GM12878 (cell line): ENCODE measurements at regions not wholly inside any gene's neighbourhood (a gene's known extent, or its start where the extent isn't known, plus 50 kb on each side); places are given as distances from the start of the nearest gene placed in this dataset.

ENCODE experiments used
- ATAC-seq: fragments of 200-7000 bp; cut with Tn5 transposase; 3 replicates; pipeline ENCODE4 v1.9.1; 2020; ENCODE audit warnings: mild to moderate bottlenecking, moderate library complexity
- BruUV-seq: library from RNA; stranded (reverse); fragments of 400-500 nt; replicated peaks from 2 replicates; lab custom pipeline; 2021; lab: Mats Ljungman, UMichigan
- CTCF ChIA-PET: fragments of 300-600 bp; sonication (Branson Sonifier 250); formaldehyde crosslinking; extraction: SDS; loops from one replicate; lab custom pipeline; 2021; ENCODE audit warnings: inconsistent platforms; lab: Yijun Ruan, JAX
- POLR2A ChIA-PET: fragments of 350-600 bp; formaldehyde crosslinking; extraction: SDS; loops from one replicate; lab custom pipeline; 2021; ENCODE audit warnings: inconsistent platforms; lab: Charles Lee
- RAD21 ChIA-PET: fragments of 300-600 bp; sonication (Branson Sonifier 250); formaldehyde crosslinking; loops from one replicate; lab custom pipeline; 2023; ENCODE audit warnings: antibody characterized with exemption; ENCODE audit not compliant: unreplicated experiment; lab: Charles Lee
- SMC1A ChIA-PET: fragments of 300-600 bp; sonication (Branson Sonifier 250); formaldehyde crosslinking; loops from one replicate; lab custom pipeline; 2023; ENCODE audit not compliant: unreplicated experiment, uncharacterized antibody; lab: Charles Lee
- DNase-seq: peaks from one replicate; pipeline ENCODE4 v3.0.0-alpha.2; 2011; ENCODE audit warnings: low read depth, low spot score
- FAIRE-seq: peaks from 3 replicates; lab custom pipeline; 2011; peaks lifted over from hg19 to GRCh38; lab: Jason Lieb, UNC
- H2AFZ ChIP-seq: 2 replicates; pipeline ENCODE4 v1.6.0; 2011; ENCODE audit warnings: low read depth, low read length, control low read depth; ENCODE audit not compliant: control insufficient read depth
- H3K27ac ChIP-seq: 2 replicates; pipeline ENCODE4 v1.5.1; 2011; ENCODE audit warnings: control low read depth; ENCODE audit not compliant: control insufficient read depth, insufficient read depth
- H3K27me3 ChIP-seq, 2 experiments: replicated peaks in 1 of 2; 2 replicates each; pipeline versions ENCODE4 v1.6.0 to v1.6.1; 2011; ENCODE audit warnings: low read length in 1 of 2; ENCODE audit not compliant: control insufficient read depth in 2 of 2, insufficient read depth in 2 of 2
- H3K36me3 ChIP-seq, 2 experiments: 2 replicates each; pipeline ENCODE4 v1.5.1; 2011; ENCODE audit warnings: low read length in 1 of 2; ENCODE audit not compliant: control insufficient read depth in 2 of 2, insufficient read depth in 2 of 2
- H3K4me1 ChIP-seq: 2 replicates; pipeline ENCODE4 v1.6.1; 2011; ENCODE audit warnings: mild to moderate bottlenecking, low read length, moderate library complexity, mixed read lengths; ENCODE audit not compliant: control insufficient read depth, insufficient read depth
- H3K4me2 ChIP-seq: 2 replicates; pipeline ENCODE4 v1.6.0; 2011; ENCODE audit warnings: control low read depth; ENCODE audit not compliant: control insufficient read depth, insufficient read depth
- H3K4me3 ChIP-seq: fragments of 200-600 bp; sonication (generic); 2 replicates; pipeline ENCODE4 v1.5.1; 2016
- H3K79me2 ChIP-seq: 2 replicates; pipeline ENCODE4 v1.6.0; 2011; ENCODE audit warnings: low read length; ENCODE audit not compliant: control insufficient read depth, insufficient read depth
- H3K9ac ChIP-seq: 2 replicates; pipeline ENCODE4 v1.8.0; 2011; ENCODE audit warnings: low read length, control low read depth, mixed read lengths; ENCODE audit not compliant: control insufficient read depth, insufficient read depth
- H3K9me3 ChIP-seq: replicated peaks from 3 replicates; pipeline ENCODE4 v1.5.1; 2011; ENCODE audit warnings: mild to moderate bottlenecking, low read length; ENCODE audit not compliant: control insufficient read depth, insufficient read depth
- H4K20me1 ChIP-seq: 2 replicates; pipeline ENCODE4 v1.6.0; 2011; ENCODE audit not compliant: control insufficient read depth, insufficient read depth
- BMI1 ChIP-seq: fragments of 450-650 bp; IDR thresholded peaks from 2 replicates; pipeline ENCODE4 v1.6.1; 2016; ENCODE audit warnings: mild to moderate bottlenecking, moderate library complexity, borderline replicate concordance
- LARP7 ChIP-seq: fragments of 450-650 bp; IDR thresholded peaks from 2 replicates; pipeline ENCODE4 v1.6.1; 2017; ENCODE audit warnings: mild to moderate bottlenecking
- MYC ChIP-seq: IDR thresholded peaks from 2 replicates; pipeline ENCODE4 v1.6.1; 2011; ENCODE audit warnings: mild to moderate bottlenecking, low read length, moderate library complexity, inconsistent platforms; ENCODE audit not compliant: insufficient read depth, insufficient replicate concordance, insufficient read length, severe bottlenecking
- NFYA ChIP-seq: IDR thresholded peaks from 2 replicates; pipeline ENCODE4 v1.6.1; 2011; ENCODE audit warnings: low read depth, mild to moderate bottlenecking, low read length, improper control_type of control experiment, borderline replicate concordance
- RFX5 ChIP-seq: IDR thresholded peaks from 2 replicates; pipeline ENCODE4 v1.6.1; 2011; ENCODE audit warnings: low read depth, low read length, improper control_type of control experiment
- SP1 ChIP-seq: IDR thresholded peaks from one replicate; pipeline ENCODE4 v1.6.1; 2011; ENCODE audit warnings: low read depth, low read length
- YY1 ChIP-seq: IDR thresholded peaks from 2 replicates; pipeline ENCODE4 v1.6.1; 2011; ENCODE audit warnings: low read depth, mild to moderate bottlenecking, low read length
- WGBS: methylation state at CpG from one replicate; pipeline ENCODE4 v1.1.6; 2016; ENCODE audit warnings: low lambda C conversion rate; ENCODE audit not compliant: insufficient replicate concordance, insufficient coverage; ENCODE audit errors: missing lambda C conversion rate; 5-methylcytosine and 5-hydroxymethylcytosine counted together
- in situ Hi-C: fragments of 300-500 bp; cut with MboI; formaldehyde crosslinking; loops from 9 replicates; pipeline ENCODE4 v1.14.3; 2018; ENCODE audit warnings: mixed read lengths
- intact Hi-C: fragments of 100-400 bp; cut with micrococcal nuclease; formaldehyde crosslinking; loops from one replicate; pipeline ENCODE4 v1.14.2; 2022; ENCODE audit not compliant: unreplicated experiment
- TF ChIP-seq, protein P1 (sequence below): IDR thresholded peaks from 2 replicates; pipeline ENCODE4 v1.6.1; 2012; ENCODE audit warnings: low read depth, low read length, improper control_type of control experiment
- TF ChIP-seq, protein P2 (sequence below): IDR thresholded peaks from 2 replicates; pipeline ENCODE4 v1.6.1; 2011; ENCODE audit warnings: low read depth, mild to moderate bottlenecking, low read length, moderate library complexity, borderline replicate concordance; ENCODE audit errors: extremely low read depth
- TF ChIP-seq, protein P3 (sequence below): fragments of 450-650 bp; formaldehyde crosslinking; IDR thresholded peaks from 2 replicates; pipeline ENCODE4 v1.5.0; 2022; ENCODE audit warnings: mild to moderate bottlenecking, missing genetic modification characterization
- TF ChIP-seq, protein P4 (sequence below): fragments of 450-650 bp; formaldehyde crosslinking; IDR thresholded peaks from 2 replicates; pipeline ENCODE4 v1.4.0; 2020; ENCODE audit warnings: mild to moderate bottlenecking, moderate library complexity

DNA sequence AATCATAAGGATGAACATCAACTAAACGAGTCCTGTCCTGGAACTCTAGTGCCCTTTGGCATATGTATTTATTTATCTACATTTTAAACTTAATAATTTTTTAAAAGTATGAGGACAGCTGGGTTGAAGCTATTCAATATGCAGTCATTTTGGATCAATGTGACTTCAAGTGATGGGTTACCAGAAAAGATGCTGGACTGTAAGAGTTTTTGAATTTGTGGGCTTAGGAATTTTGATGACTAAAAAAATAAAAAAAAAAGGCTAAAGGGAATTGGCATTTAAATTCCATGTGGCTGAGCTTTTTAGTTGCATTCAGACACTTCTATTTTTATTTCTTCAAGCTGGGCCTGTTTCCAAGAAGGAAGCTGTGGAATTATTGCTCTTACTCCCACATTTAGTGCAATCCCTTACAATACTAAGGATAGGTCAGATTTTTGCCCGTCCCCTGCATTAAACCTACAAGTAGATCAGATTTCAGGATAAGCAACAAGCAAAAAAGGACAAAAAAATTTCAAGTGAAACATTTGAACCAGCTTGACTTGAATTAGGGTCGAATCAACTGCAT lies 704.2 kb upstream of the CITED2 start:
- Histone ChIP-seq H3K27me3 (no peaks in the 10 kb centered on the region), H4K20me1 (no peaks in the 10 kb centered on the region), H3K27ac (no peak overlapping the region), H3K79me2 (no peaks in the 10 kb centered on the region), H3K9ac (no peak overlapping the region), H3K9me3 (no peaks in the 10 kb centered on the region), H3K4me1 (no peaks in the 10 kb centered on the region), H2AFZ (no peak overlapping the region), H3K4me2 (no peak overlapping the region), H3K36me3 (no peaks in the 10 kb centered on the region), H3K4me3 (no peak overlapping the region)
- in situ Hi-C loops (no loop called here), intact Hi-C loops (no loop called here)
- RAD21 ChIA-PET, result no interaction called here
- TF ChIP-seq NFYA (no peak), MYC (no peak), BMI1 (no peak), LARP7 (no peak), SP1 (no peak), RFX5 (no peak), YY1 (no peak)
- TF ChIP-seq, protein P1, sequence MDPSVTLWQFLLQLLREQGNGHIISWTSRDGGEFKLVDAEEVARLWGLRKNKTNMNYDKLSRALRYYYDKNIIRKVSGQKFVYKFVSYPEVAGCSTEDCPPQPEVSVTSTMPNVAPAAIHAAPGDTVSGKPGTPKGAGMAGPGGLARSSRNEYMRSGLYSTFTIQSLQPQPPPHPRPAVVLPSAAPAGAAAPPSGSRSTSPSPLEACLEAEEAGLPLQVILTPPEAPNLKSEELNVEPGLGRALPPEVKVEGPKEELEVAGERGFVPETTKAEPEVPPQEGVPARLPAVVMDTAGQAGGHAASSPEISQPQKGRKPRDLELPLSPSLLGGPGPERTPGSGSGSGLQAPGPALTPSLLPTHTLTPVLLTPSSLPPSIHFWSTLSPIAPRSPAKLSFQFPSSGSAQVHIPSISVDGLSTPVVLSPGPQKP, result no peak
- TF ChIP-seq, protein P2, sequence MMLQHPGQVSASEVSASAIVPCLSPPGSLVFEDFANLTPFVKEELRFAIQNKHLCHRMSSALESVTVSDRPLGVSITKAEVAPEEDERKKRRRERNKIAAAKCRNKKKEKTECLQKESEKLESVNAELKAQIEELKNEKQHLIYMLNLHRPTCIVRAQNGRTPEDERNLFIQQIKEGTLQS, result no peak
- TF ChIP-seq, protein P3, sequence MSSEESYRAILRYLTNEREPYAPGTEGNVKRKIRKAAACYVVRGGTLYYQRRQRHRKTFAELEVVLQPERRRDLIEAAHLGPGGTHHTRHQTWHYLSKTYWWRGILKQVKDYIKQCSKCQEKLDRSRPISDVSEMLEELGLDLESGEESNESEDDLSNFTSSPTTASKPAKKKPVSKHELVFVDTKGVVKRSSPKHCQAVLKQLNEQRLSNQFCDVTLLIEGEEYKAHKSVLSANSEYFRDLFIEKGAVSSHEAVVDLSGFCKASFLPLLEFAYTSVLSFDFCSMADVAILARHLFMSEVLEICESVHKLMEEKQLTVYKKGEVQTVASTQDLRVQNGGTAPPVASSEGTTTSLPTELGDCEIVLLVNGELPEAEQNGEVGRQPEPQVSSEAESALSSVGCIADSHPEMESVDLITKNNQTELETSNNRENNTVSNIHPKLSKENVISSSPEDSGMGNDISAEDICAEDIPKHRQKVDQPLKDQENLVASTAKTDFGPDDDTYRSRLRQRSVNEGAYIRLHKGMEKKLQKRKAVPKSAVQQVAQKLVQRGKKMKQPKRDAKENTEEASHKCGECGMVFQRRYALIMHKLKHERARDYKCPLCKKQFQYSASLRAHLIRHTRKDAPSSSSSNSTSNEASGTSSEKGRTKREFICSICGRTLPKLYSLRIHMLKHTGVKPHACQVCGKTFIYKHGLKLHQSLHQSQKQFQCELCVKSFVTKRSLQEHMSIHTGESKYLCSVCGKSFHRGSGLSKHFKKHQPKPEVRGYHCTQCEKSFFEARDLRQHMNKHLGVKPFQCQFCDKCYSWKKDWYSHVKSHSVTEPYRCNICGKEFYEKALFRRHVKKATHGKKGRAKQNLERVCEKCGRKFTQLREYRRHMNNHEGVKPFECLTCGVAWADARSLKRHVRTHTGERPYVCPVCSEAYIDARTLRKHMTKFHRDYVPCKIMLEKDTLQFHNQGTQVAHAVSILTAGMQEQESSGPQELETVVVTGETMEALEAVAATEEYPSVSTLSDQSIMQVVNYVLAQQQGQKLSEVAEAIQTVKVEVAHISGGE (CRISPR knock-in tag), result no peak
- TF ChIP-seq, protein P4, sequence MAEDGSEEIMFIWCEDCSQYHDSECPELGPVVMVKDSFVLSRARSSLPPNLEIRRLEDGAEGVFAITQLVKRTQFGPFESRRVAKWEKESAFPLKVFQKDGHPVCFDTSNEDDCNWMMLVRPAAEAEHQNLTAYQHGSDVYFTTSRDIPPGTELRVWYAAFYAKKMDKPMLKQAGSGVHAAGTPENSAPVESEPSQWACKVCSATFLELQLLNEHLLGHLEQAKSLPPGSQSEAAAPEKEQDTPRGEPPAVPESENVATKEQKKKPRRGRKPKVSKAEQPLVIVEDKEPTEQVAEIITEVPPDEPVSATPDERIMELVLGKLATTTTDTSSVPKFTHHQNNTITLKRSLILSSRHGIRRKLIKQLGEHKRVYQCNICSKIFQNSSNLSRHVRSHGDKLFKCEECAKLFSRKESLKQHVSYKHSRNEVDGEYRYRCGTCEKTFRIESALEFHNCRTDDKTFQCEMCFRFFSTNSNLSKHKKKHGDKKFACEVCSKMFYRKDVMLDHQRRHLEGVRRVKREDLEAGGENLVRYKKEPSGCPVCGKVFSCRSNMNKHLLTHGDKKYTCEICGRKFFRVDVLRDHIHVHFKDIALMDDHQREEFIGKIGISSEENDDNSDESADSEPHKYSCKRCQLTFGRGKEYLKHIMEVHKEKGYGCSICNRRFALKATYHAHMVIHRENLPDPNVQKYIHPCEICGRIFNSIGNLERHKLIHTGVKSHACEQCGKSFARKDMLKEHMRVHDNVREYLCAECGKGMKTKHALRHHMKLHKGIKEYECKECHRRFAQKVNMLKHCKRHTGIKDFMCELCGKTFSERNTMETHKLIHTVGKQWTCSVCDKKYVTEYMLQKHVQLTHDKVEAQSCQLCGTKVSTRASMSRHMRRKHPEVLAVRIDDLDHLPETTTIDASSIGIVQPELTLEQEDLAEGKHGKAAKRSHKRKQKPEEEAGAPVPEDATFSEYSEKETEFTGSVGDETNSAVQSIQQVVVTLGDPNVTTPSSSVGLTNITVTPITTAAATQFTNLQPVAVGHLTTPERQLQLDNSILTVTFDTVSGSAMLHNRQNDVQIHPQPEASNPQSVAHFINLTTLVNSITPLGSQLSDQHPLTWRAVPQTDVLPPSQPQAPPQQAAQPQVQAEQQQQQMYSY, result no peak
- BruUV-seq, result no TSS peak
- FAIRE-seq (no peak), ATAC-seq (no peak), DNase-seq (no peak)
- SMC1A ChIA-PET, result interaction anchor here (0.7 to 1.5 kb wide), 4 partner anchors 10 to 46 kb away, joined by 3 to 4 read pairs (median 3); no protein-coding TSS in a partner anchor
- POLR2A ChIA-PET, result no interaction called here
- CTCF ChIA-PET, result interaction anchor here (0.6 kb wide), 1 partner anchor 193 kb away, joined by 3 read pairs; no protein-coding TSS in a partner anchor
- 0% methylated on average over 3 of the region's 3 CpGs for WGBS
